Fibroblast of mammary gland (primary cell): ENCODE measurements at regions not wholly inside any gene's neighbourhood (a gene's known extent, or its start where the extent isn't known, plus 50 kb on each side); places are given as distances from the start of the nearest gene placed in this dataset.
"Not testable (repeated sequence)": the region's sequence is repeated elsewhere in the genome, so short reads cannot be mapped to it uniquely, and the experiment has no call there.

Experiments used
- DNase-seq: peaks from one replicate; pipeline ENCODE4 v3.0.0-alpha.2; 2010; ENCODE audit warnings: low read depth
- H3K4me3 ChIP-seq: 2 replicates; pipeline ENCODE4 v1.5.1; 2011; ENCODE audit warnings: low read depth, mild to moderate bottlenecking, low read length, moderate library complexity; ENCODE audit not compliant: control insufficient read depth
- TF ChIP-seq, protein P1 (sequence below): conservative IDR thresholded peaks from 2 replicates; pipeline ENCODE4 v1.5.1; 2011; ENCODE audit warnings: low read depth, low read length, inconsistent platforms; ENCODE audit not compliant: control insufficient read depth, insufficient read depth

DNA sequence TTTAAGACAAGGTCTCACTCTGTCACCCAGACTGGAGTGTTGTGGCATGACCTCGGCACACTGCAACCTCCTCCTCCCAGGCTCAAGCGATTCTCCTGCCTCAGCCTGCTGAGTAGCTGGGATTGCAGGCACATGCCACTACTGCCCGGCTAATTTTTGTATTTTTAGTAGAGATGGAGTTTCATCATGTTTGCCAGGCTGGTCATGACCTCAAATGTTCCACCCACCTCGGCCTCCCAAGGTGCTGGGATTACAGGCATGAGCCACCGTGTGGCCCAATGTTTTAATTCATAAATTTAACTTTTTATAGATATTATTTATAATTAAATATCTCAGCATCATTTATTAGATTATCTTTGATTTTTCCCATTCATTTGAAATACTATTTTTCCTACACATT is 658.0 kb upstream of the NRG3 start:
- DNase-seq: no peak
- no peak overlapping the region for H3K4me3 ChIP-seq
- TF ChIP-seq, protein P1, sequence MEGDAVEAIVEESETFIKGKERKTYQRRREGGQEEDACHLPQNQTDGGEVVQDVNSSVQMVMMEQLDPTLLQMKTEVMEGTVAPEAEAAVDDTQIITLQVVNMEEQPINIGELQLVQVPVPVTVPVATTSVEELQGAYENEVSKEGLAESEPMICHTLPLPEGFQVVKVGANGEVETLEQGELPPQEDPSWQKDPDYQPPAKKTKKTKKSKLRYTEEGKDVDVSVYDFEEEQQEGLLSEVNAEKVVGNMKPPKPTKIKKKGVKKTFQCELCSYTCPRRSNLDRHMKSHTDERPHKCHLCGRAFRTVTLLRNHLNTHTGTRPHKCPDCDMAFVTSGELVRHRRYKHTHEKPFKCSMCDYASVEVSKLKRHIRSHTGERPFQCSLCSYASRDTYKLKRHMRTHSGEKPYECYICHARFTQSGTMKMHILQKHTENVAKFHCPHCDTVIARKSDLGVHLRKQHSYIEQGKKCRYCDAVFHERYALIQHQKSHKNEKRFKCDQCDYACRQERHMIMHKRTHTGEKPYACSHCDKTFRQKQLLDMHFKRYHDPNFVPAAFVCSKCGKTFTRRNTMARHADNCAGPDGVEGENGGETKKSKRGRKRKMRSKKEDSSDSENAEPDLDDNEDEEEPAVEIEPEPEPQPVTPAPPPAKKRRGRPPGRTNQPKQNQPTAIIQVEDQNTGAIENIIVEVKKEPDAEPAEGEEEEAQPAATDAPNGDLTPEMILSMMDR: no peak

DNA sequence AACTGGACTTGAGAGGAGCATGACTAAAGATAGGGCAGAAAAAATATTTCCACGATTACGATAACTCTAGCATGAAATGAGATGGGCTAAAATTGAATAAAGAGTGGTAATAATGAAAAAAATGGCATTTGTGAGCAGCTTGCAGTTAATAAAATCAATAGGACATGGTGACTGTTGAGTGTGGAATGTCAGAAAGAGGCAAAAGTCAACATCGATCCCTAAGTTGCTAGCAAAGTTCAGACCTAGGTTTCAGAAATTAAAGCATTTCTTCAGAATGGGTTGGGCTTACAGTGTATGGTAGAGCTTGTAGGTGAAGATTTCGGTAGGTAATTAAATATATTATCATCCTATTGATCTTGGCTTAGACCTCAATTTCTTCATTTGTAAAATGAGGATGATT is 656.7 kb upstream of the NRG3 start:
- no peak overlapping the region for H3K4me3 ChIP-seq
- DNase-seq: no peak
- TF ChIP-seq, protein P1: no peak

DNA sequence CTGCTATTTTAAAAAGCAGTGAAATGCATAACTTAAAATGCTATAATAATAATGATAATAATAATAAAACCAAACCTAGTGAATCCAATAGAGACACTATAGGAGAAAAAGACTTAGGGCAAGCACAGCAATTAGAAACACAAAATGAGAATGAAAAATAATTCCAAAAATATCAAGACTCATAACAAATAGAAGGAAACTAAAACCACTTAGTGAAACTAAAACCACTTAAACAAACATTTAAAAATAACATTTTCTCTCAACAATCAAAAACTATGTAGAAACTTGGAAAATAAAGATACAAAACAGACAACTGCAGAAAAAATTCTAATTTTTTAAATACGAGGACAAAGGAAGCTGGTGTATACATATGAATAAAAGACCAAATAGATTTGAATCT is 655.2 kb upstream of the NRG3 start:
- no peak for DNase-seq
- TF ChIP-seq, protein P1: no peak
- no peak overlapping the region for H3K4me3 ChIP-seq

DNA sequence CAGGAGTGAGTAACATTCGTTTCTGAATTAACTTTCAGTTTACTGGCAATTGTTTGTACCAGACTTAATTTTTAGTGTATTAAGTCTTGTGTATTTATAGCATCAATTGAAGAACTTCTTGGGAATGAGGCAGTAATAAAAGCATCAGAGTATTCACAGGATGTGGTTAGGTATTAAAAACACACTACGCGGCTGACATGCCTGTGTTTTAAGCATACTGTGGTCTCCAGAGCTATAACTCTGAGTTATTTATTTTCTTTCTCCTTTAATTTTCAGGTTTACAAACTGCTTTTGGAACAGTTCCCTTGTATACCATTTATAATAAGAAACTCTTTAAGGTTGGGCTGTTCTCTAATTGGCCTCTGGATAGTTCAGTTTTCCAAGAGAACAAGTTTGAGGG is 626.1 kb upstream of the NRG3 start:
- TF ChIP-seq, protein P1: no peak
- DNase-seq: no peak
- H3K4me3 ChIP-seq: no peak overlapping the region

DNA sequence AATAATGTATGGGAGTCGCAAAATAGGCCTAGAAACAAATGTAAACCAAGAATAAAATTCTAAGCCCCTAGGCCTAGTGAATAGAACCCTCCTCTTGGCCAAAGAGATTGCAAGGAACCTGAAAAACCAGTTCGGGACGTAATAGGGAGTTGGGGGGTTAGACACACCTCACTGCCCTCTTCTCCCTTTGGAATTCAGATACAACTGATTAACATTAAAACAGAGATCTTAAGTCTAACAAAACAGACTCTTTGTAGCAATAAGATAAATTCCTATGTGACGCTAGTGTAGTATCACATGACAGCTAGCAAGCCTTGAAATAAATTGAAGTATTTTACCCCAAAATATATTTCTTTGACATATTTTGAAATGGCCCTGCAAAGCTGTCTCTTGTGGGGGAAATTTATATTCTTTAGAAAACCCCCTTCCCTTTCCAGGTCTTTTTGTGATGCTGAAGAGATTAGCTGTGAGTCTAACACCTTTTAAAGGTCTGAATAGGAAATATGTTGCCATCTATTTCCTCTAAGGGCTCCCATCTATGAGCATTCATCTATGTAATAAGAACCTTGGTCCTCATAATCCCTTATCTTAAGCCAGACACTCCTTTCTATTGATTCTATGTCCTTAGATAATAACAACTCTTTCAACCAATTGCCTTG is 623.4 kb upstream of the NRG3 start:
- DNase-seq: no peak
- no peak overlapping the region for H3K4me3 ChIP-seq
- TF ChIP-seq, protein P1: no peak

DNA sequence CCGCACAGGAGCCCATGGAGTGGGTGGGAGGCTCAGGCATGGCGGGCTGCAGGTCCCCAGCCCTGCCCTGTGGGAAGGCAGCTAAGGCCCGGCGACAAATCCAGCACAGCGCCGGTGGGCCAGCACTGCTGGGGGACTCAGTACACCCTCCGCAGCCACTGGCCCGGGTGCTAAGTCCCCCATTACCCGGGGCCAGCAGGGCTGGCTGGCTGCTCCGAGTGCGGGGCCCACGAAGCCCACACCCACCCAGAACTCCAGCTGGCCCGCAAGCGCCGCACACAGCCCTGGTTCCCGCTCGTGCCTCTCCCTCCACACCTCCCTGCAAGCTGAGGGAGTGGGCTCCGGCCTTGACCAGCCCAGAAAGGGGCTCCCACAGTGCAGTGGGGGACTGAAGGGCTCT is 610.0 kb upstream of the NRG3 start:
- not testable (repeated sequence) for H3K4me3 ChIP-seq, DNase-seq

DNA sequence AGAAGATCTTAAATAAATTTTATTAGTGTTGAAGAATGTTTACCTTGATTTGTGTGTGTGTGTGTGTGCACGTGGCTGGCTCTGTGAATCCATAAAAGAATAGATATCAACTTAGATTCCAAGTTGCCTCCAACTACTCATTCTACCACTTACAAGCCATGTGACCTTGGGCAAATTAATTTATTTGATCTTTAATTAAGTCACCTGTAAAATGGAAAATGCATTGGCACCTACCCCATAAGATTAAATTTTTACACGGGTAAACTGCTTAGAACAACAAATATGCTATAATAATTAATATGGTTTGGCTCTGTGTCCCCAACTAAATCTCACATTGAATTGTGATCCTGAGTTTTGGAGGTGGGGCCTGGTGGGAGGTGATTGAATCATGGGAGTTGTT is 604.9 kb upstream of the NRG3 start:
- no peak overlapping the region for H3K4me3 ChIP-seq
- no peak for DNase-seq

More for the DNA sequence above, 604.9 kb upstream of the NRG3 start:
- TF ChIP-seq, protein P1: no peak
